SK-N-SH (cell line): ENCODE measurements at regions not wholly inside any gene's neighbourhood (a gene's known extent, or its start where the extent isn't known, plus 50 kb on each side); places are given as distances from the start of the nearest gene placed in this dataset.

ENCODE experiments used
- EP300 ChIP-seq, 2 experiments: IDR thresholded peaks; 2 replicates each; pipeline versions ENCODE4 v1.4.0 to v1.6.1; 2012; ENCODE audit warnings: borderline replicate concordance in 1 of 2, low read depth in 1 of 2, low read length in 1 of 2
- FOXJ3 ChIP-seq: sonication (generic); formaldehyde crosslinking; IDR thresholded peaks from 2 replicates; pipeline ENCODE4 v1.5.1; 2020; ENCODE audit warnings: mild to moderate bottlenecking, missing genetic modification reagents
- GABPA ChIP-seq: IDR thresholded peaks from 2 replicates; pipeline ENCODE4 v1.4.0; 2012; ENCODE audit warnings: low read depth, mild to moderate bottlenecking
- GATA2 ChIP-seq: sonication (generic); formaldehyde crosslinking; IDR thresholded peaks from 2 replicates; pipeline ENCODE4 v1.5.0; 2020; ENCODE audit warnings: mild to moderate bottlenecking, missing genetic modification reagents
- JUND ChIP-seq: IDR thresholded peaks from 2 replicates; pipeline ENCODE4 v1.4.0; 2012
- POLR2AphosphoS5 ChIP-seq: IDR thresholded peaks from 2 replicates; pipeline ENCODE4 v1.6.1; 2012; ENCODE audit warnings: low read depth, low read length
- RAD21 ChIP-seq: IDR thresholded peaks from 2 replicates; pipeline ENCODE4 v1.6.1; 2012; ENCODE audit warnings: mild to moderate bottlenecking, low read length
- RFX5 ChIP-seq: IDR thresholded peaks from 2 replicates; pipeline ENCODE4 v1.6.1; 2012; ENCODE audit warnings: mild to moderate bottlenecking, improper control_type of control experiment, low read length
- SMC3 ChIP-seq: IDR thresholded peaks from 2 replicates; pipeline ENCODE4 v1.6.1; 2012; ENCODE audit warnings: low read depth, low read length, improper control_type of control experiment
- TAF1 ChIP-seq: IDR thresholded peaks from 2 replicates; pipeline ENCODE4 v1.6.1; 2012; ENCODE audit warnings: low read depth, mild to moderate bottlenecking, low read length, moderate library complexity, borderline replicate concordance
- TF ChIP-seq, protein P1 (sequence below): fragments of 200-600 bp; sonication (generic); IDR thresholded peaks from 2 replicates; pipeline ENCODE4 v1.6.1; 2017; ENCODE audit warnings: antibody characterized with exemption, mild to moderate bottlenecking, moderate library complexity
- TF ChIP-seq, protein P2 (sequence below): fragments of 150-350 bp; IDR thresholded peaks from 2 replicates; pipeline ENCODE4 v1.6.1; 2017; ENCODE audit warnings: antibody characterized with exemption, low read length, low read depth, borderline replicate concordance
- TF ChIP-seq, protein P3 (sequence below): IDR thresholded peaks from 2 replicates; pipeline ENCODE4 v1.4.0; 2012; ENCODE audit warnings: low read depth
- TF ChIP-seq, protein P4 (sequence below): fragments of 150-350 bp; IDR thresholded peaks from 2 replicates; pipeline ENCODE4 v1.6.1; 2016; ENCODE audit warnings: mild to moderate bottlenecking, low read depth, low read length

DNA sequence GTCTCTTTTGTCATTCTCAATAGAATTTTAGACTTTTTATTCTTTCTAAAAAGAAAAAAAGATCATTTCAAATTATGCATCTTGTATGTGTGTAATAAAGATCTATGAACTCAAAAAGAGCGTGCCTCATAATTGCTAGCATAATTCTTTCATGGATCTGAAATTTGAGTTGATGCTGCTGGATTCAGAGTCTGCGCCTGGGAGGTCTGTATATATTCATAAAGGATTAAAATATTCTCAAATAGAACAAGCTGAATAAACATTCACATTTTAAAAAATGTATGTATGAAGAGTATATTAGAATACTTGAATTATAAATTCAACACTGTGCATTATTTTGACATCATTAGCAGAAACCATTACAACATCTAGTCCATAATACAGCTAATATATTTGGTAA, 297.8 kb upstream of the GRAMD2B start:
- TF ChIP-seq, protein P1, sequence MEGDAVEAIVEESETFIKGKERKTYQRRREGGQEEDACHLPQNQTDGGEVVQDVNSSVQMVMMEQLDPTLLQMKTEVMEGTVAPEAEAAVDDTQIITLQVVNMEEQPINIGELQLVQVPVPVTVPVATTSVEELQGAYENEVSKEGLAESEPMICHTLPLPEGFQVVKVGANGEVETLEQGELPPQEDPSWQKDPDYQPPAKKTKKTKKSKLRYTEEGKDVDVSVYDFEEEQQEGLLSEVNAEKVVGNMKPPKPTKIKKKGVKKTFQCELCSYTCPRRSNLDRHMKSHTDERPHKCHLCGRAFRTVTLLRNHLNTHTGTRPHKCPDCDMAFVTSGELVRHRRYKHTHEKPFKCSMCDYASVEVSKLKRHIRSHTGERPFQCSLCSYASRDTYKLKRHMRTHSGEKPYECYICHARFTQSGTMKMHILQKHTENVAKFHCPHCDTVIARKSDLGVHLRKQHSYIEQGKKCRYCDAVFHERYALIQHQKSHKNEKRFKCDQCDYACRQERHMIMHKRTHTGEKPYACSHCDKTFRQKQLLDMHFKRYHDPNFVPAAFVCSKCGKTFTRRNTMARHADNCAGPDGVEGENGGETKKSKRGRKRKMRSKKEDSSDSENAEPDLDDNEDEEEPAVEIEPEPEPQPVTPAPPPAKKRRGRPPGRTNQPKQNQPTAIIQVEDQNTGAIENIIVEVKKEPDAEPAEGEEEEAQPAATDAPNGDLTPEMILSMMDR = no peak
- TF ChIP-seq GATA2 (CRISPR knock-in tag) = no peak
- TF ChIP-seq, protein P2, sequence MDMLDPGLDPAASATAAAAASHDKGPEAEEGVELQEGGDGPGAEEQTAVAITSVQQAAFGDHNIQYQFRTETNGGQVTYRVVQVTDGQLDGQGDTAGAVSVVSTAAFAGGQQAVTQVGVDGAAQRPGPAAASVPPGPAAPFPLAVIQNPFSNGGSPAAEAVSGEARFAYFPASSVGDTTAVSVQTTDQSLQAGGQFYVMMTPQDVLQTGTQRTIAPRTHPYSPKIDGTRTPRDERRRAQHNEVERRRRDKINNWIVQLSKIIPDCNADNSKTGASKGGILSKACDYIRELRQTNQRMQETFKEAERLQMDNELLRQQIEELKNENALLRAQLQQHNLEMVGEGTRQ = no peak
- no peak for TF ChIP-seq RFX5
- no peak for TF ChIP-seq TAF1
- no peak for TF ChIP-seq JUND
- no peak for TF ChIP-seq POLR2AphosphoS5
- no peak for TF ChIP-seq RAD21
- TF ChIP-seq GABPA = no peak
- no peak for TF ChIP-seq EP300 (IDR thresholded peaks at IDR 0.05; ENCODE audit: borderline replicate concordance in 1 of 2, low read depth in 1 of 2, low read length in 1 of 2)
- no peak for TF ChIP-seq FOXJ3 (CRISPR knock-in tag)
- TF ChIP-seq SMC3 = no peak
- TF ChIP-seq, protein P3, sequence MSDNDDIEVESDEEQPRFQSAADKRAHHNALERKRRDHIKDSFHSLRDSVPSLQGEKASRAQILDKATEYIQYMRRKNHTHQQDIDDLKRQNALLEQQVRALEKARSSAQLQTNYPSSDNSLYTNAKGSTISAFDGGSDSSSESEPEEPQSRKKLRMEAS = no peak
- TF ChIP-seq, protein P4, sequence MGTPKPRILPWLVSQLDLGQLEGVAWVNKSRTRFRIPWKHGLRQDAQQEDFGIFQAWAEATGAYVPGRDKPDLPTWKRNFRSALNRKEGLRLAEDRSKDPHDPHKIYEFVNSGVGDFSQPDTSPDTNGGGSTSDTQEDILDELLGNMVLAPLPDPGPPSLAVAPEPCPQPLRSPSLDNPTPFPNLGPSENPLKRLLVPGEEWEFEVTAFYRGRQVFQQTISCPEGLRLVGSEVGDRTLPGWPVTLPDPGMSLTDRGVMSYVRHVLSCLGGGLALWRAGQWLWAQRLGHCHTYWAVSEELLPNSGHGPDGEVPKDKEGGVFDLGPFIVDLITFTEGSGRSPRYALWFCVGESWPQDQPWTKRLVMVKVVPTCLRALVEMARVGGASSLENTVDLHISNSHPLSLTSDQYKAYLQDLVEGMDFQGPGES = no peak
